ENCODE measurements at regions not wholly inside any gene's neighbourhood (a gene's known extent, or its start where the extent isn't known, plus 50 kb on each side); places are given as distances from the start of the nearest gene placed in this dataset.
"Not testable (repeated sequence)": the region's sequence is repeated elsewhere in the genome, so short reads cannot be mapped to it uniquely, and the experiment has no call there.

DNA sequence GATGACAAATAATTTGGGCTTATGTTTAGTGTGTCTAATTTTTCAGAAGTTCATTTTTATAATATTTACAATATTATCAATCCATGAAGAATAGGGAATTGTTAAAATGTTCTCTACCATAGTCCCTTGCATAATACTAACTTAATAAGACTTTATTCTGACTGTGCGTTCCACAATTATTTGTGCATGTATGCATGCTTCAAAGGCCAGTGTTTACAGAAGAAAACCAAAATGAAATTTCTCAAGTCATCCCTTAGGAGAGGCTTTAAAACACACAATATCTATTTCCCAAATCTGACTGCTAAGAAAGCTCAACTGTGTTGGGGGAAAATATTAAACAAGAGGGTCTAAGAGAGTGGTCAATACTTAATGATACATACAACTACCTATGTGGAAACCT lies 226.3 kb upstream of the ANKRD50 start:
- no peak for TF ChIP-seq ZFX (IDR thresholded peaks at IDR 0.05)
- TF ChIP-seq, protein P1, sequence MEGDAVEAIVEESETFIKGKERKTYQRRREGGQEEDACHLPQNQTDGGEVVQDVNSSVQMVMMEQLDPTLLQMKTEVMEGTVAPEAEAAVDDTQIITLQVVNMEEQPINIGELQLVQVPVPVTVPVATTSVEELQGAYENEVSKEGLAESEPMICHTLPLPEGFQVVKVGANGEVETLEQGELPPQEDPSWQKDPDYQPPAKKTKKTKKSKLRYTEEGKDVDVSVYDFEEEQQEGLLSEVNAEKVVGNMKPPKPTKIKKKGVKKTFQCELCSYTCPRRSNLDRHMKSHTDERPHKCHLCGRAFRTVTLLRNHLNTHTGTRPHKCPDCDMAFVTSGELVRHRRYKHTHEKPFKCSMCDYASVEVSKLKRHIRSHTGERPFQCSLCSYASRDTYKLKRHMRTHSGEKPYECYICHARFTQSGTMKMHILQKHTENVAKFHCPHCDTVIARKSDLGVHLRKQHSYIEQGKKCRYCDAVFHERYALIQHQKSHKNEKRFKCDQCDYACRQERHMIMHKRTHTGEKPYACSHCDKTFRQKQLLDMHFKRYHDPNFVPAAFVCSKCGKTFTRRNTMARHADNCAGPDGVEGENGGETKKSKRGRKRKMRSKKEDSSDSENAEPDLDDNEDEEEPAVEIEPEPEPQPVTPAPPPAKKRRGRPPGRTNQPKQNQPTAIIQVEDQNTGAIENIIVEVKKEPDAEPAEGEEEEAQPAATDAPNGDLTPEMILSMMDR (conservative IDR thresholded peaks at IDR 0.05) = no peak
- no peak overlapping the region for H3K27ac ChIP-seq

DNA sequence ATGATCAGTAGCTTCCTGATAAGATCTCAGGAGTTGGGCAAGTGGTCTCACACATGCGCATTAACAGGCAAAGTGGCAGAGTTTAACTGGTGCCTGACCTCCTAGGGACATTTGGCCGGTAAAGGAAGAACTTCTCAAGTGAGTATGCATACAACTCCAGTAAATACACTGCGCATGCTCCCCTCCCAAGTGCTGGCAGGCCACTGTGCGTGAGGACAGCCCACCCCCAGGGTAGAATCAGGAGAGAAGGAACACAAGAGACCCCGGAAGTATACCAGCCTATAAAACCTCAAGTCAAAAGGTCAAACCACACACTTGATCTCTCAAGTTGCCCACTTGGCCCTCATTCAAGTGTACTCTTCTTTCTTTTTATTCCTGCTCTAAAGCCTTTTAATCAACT lies 225.5 kb upstream of the ANKRD50 start:
- no peak overlapping the region for H3K27ac ChIP-seq

DNA sequence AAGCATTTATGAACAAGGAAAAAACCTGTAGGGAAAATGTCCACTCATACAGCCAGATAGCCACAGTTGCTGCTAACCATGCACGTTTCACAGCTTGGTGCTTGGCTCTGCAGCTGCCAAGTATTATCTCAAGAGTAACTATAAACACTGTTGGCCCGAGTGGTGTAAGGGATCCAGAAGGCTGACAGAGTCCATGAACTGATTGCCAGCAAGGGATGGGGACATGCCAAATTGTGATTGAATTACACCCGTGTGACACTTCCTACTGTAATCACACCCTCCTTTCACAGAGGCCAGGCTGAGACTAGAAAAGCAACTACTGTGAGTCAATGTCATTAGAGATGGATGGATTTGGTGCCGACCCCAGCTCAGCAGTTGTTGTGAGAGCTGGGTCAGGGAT lies 223.9 kb upstream of the ANKRD50 start:
- H3K27ac ChIP-seq = no peak overlapping the region

More for the DNA sequence above, 225.5 kb upstream of the ANKRD50 start:
- no peak for TF ChIP-seq ZFX (IDR thresholded peaks at IDR 0.05)
- TF ChIP-seq, protein P1 (conservative IDR thresholded peaks at IDR 0.05) = no peak

GRCh38 chr4:124934916-124935315 lies 222.4 kb upstream of the ANKRD50 start:
- no peak overlapping the region for H3K27ac ChIP-seq
- TF ChIP-seq, protein P1 (conservative IDR thresholded peaks at IDR 0.05) = no peak
- no peak for TF ChIP-seq ZFX (IDR thresholded peaks at IDR 0.05)

More for the DNA sequence above, 223.9 kb upstream of the ANKRD50 start:
- TF ChIP-seq, protein P1 (conservative IDR thresholded peaks at IDR 0.05) = no peak
- no peak for TF ChIP-seq ZFX (IDR thresholded peaks at IDR 0.05)

DNA sequence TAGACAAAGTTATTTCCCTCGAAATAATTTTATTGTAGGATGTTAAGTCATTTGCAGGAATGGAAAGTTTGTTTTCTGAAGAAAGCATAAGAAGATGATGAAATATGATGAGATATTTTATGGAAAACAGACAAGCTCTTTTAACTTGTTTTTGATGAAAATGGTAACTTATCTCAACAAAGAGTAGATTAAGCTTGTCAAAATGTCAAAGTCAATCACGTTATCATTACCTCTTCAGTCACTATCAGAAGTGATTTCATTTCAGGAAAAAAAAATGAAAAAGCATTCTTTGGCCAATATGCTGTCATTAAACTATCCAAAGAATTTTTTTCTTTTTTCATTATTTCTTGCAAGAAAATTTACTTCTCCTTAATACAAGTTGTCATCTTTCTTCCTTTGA lies 221.0 kb upstream of the ANKRD50 start:
- H3K27ac ChIP-seq = no peak overlapping the region
- no peak for TF ChIP-seq ZFX (IDR thresholded peaks at IDR 0.05)
- TF ChIP-seq, protein P1 (conservative IDR thresholded peaks at IDR 0.05) = no peak

DNA sequence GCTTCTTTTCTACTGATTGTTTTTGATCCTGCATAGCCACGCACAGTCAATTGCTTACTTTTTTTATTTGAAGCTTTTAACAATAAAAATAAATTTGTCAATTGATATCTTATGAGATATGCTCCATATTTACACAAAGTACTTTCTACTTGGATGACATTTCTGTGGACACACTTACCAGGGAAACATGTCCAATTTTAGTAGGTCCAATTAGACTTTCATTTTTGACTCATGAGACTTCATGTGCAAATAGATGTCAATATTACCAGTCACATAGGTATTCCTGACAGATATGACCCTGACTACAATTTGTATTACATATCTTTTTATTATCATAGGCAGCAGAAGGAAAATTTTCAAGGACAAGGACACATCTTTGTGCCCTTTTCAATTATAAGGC lies 219.9 kb upstream of the ANKRD50 start:
- no peak for TF ChIP-seq ZFX (IDR thresholded peaks at IDR 0.05)
- TF ChIP-seq, protein P1 (conservative IDR thresholded peaks at IDR 0.05) = no peak
- H3K27ac ChIP-seq = no peak overlapping the region

DNA sequence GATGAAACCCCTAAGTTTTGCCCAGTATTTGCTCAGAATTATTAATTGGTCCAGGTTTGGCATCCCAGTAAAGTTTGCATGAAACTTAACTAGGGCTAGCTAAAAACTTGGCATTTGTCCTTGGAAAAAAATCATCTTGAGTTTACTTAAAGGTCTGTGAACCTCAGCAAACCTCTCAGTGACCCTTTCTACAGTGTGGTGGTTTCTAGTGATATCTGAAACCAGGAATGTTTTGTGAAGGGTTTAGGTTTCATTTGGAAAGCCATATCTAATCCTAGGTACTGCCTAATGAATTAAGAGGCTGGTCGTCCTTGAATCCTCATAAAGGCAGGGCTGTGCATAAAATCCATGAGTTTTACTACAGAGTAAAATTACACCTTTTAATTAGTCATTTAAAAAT lies 218.5 kb upstream of the ANKRD50 start:
- H3K27ac ChIP-seq = no peak overlapping the region
- TF ChIP-seq, protein P1 (conservative IDR thresholded peaks at IDR 0.05) = no peak
- no peak for TF ChIP-seq ZFX (IDR thresholded peaks at IDR 0.05)

GRCh38 chr4:124922748-124923147 lies 210.2 kb upstream of the ANKRD50 start:
- H3K27ac ChIP-seq = not testable (repeated sequence)
